ENCODE measurements at regions not wholly inside any gene's neighbourhood (a gene's known extent, or its start where the extent isn't known, plus 50 kb on each side); places are given as distances from the start of the nearest gene placed in this dataset.

GRCh38 chr1:231108516-231109302, 53.1 kb upstream of the TRIM67 start:
- DNase-seq (ENCODE audit: low read depth), result no peak

- peak; percentile 26 for DNase-seq (ENCODE audit: low read depth)
Observed at GRCh38 chr1:231107600-231108326, 54.1 kb upstream of the TRIM67 start.

- no peak for DNase-seq (ENCODE audit: low read depth)
Observed at GRCh38 chr1:231107151-231107550, 54.7 kb upstream of the TRIM67 start.

- peak; percentile 91 for DNase-seq (ENCODE audit: low read depth)
Observed at GRCh38 chr1:231106347-231106746, 55.5 kb upstream of the TRIM67 start.

GRCh38 chr1:231104917-231105316, 56.9 kb upstream of the TRIM67 start:
- DNase-seq (ENCODE audit: low read depth), result no peak

- no peak for DNase-seq (ENCODE audit: low read depth)
Observed at GRCh38 chr1:231103961-231104360, 57.9 kb upstream of the TRIM67 start.

- DNase-seq (ENCODE audit: low read depth), result no peak
Observed at GRCh38 chr1:231099996-231100767, 60.1 kb upstream of the FAM89A start.

GRCh38 chr1:231099311-231099710, 59.3 kb upstream of the FAM89A start:
- DNase-seq (ENCODE audit: low read depth), result no peak

- DNase-seq (ENCODE audit: low read depth), result no peak
Observed at GRCh38 chr1:231095595-231095994, 55.5 kb upstream of the FAM89A start.

GRCh38 chr1:231094421-231094820, 54.4 kb upstream of the FAM89A start:
- no peak for DNase-seq (ENCODE audit: low read depth)

- peak; percentile 26 for DNase-seq (ENCODE audit: low read depth)
Observed at GRCh38 chr1:231093156-231093922, 53.3 kb upstream of the FAM89A start.

- DNase-seq (ENCODE audit: low read depth), result no peak
Observed at GRCh38 chr1:231092380-231092779, 52.3 kb upstream of the FAM89A start.

GRCh38 chr1:231091831-231092301, 51.8 kb upstream of the FAM89A start:
- peak; percentile 12 for DNase-seq (ENCODE audit: low read depth)

GRCh38 chr1:231091415-231091814, 51.4 kb upstream of the FAM89A start:
- DNase-seq (ENCODE audit: low read depth), result no peak

Measured in M059J (cell line).